CD4-positive, alpha-beta T cell treated with Interleukin-4 for 1 hour (primary cell): ENCODE measurements at regions not wholly inside any gene's neighbourhood (a gene's known extent, or its start where the extent isn't known, plus 50 kb on each side); places are given as distances from the start of the nearest gene placed in this dataset.

Experiments used
- DNase-seq, 2 donors: peaks; one replicate each; pipeline ENCODE4 v3.0.0-alpha.2; 2020 to 2022

GRCh38 chr12:28941248-28941647 is 207.8 kb upstream of the FAR2 start:
- no peak for DNase-seq

GRCh38 chr12:28946361-28946760 is 202.7 kb upstream of the FAR2 start:
- DNase-seq, result no peak

GRCh38 chr12:28948685-28949084 is 200.4 kb upstream of the FAR2 start:
- no peak for DNase-seq

GRCh38 chr12:28949184-28949583 is 199.9 kb upstream of the FAR2 start:
- no peak for DNase-seq

- no peak for DNase-seq
These were observed 199.0 kb upstream of the FAR2 start for GRCh38 chr12:28950049-28950448.

GRCh38 chr12:28951935-28952334 is 197.1 kb upstream of the FAR2 start:
- DNase-seq, result no peak

- DNase-seq, result no peak
These were observed 194.7 kb upstream of the FAR2 start for GRCh38 chr12:28954333-28954732.

- no peak for DNase-seq
These were observed 193.6 kb upstream of the FAR2 start for GRCh38 chr12:28955491-28955890.

GRCh38 chr12:28955931-28956330 is 193.1 kb upstream of the FAR2 start:
- no peak for DNase-seq

- DNase-seq, result no peak
These were observed 190.4 kb upstream of the FAR2 start for GRCh38 chr12:28958553-28959195.

GRCh38 chr12:28961948-28962384 is 187.1 kb upstream of the FAR2 start:
- no peak for DNase-seq

- no peak for DNase-seq
These were observed 185.5 kb upstream of the FAR2 start for GRCh38 chr12:28963554-28963953.

GRCh38 chr12:28966046-28966780 is 182.9 kb upstream of the FAR2 start:
- DNase-seq, result no peak

- DNase-seq, result no peak
These were observed 181.7 kb upstream of the FAR2 start for GRCh38 chr12:28967426-28967825.

GRCh38 chr12:28973491-28973890 is 175.6 kb upstream of the FAR2 start:
- no peak for DNase-seq

- DNase-seq, result no peak
These were observed 174.9 kb upstream of the FAR2 start for GRCh38 chr12:28974166-28974565.

GRCh38 chr12:28974883-28975282 is 174.2 kb upstream of the FAR2 start:
- DNase-seq, result no peak

GRCh38 chr12:28975564-28976340 is 173.3 kb upstream of the FAR2 start:
- no peak for DNase-seq

- DNase-seq, result no peak
These were observed 168.6 kb upstream of the FAR2 start for GRCh38 chr12:28980436-28980835.

- no peak for DNase-seq
These were observed 161.3 kb upstream of the FAR2 start for GRCh38 chr12:28987538-28988324.

- DNase-seq, result no peak
These were observed 160.8 kb upstream of the FAR2 start for GRCh38 chr12:28988325-28988704.

GRCh38 chr12:28991626-28992025 is 157.5 kb upstream of the FAR2 start:
- no peak for DNase-seq

- no peak for DNase-seq
These were observed 155.4 kb upstream of the FAR2 start for GRCh38 chr12:28993720-28994119.
